PC-3 (cell line): ENCODE measurements at regions not wholly inside any gene's neighbourhood (a gene's known extent, or its start where the extent isn't known, plus 50 kb on each side); places are given as distances from the start of the nearest gene placed in this dataset.

Experiments used
- ATAC-seq: fragments of 200-7000 bp; cut with Tn5 transposase; 2 replicates; pipeline ENCODE4 v1.9.1; 2020; ENCODE audit warnings: mild to moderate bottlenecking, moderate library complexity
- BruUV-seq: library from RNA; stranded (reverse); fragments of 400-500 nt; replicated peaks from 2 replicates; lab custom pipeline; 2021; lab: Mats Ljungman, UMichigan
- CTCF ChIA-PET: fragments of 300-600 bp; sonication (Branson Sonifier 250); formaldehyde crosslinking; loops from one replicate; lab custom pipeline; 2022; ENCODE audit warnings: antibody characterized with exemption; lab: Charles Lee
- POLR2A ChIA-PET: fragments of 300-600 bp; sonication (Branson Sonifier 250); formaldehyde crosslinking; loops from one replicate; lab custom pipeline; 2022; ENCODE audit warnings: antibody characterized with exemption; ENCODE audit not compliant: unreplicated experiment; lab: Charles Lee
- DNase-seq: peaks from one replicate; pipeline ENCODE4 v3.0.0-alpha.2; 2015
- H2AFZ ChIP-seq: fragments of 300-600 bp; sonication (generic); 2 replicates; pipeline ENCODE4 v1.6.0; 2016; ENCODE audit warnings: antibody characterized with exemption, low read length
- H3F3A ChIP-seq: fragments of 300-600 bp; sonication (generic); one replicate; pipeline ENCODE4 v1.6.0; 2017; ENCODE audit warnings: antibody characterized with exemption, low read length, control low read depth, mild to moderate bottlenecking; ENCODE audit not compliant: unreplicated experiment
- H3K27ac ChIP-seq: fragments of 300-600 bp; sonication (generic); 2 replicates; pipeline ENCODE4 v1.5.1; 2016; ENCODE audit warnings: mild to moderate bottlenecking, low read length
- H3K27me3 ChIP-seq: fragments of 300-600 bp; sonication (generic); 2 replicates; pipeline ENCODE4 v1.6.1; 2016; ENCODE audit warnings: low read length, mixed read lengths
- H3K36me3 ChIP-seq: fragments of 300-600 bp; sonication (generic); 2 replicates; pipeline ENCODE4 v1.6.1; 2016; ENCODE audit warnings: low read depth, mixed run types, low read length, mixed read lengths
- H3K4me1 ChIP-seq: fragments of 300-600 bp; sonication (generic); 2 replicates; pipeline ENCODE4 v1.5.1; 2016; ENCODE audit warnings: low read length; ENCODE audit not compliant: insufficient read depth
- H3K4me2 ChIP-seq: fragments of 300-600 bp; sonication (generic); 2 replicates; pipeline ENCODE4 v1.6.0; 2016; ENCODE audit warnings: low read length
- H3K4me3 ChIP-seq: fragments of 300-600 bp; sonication (generic); 2 replicates; pipeline ENCODE4 v1.5.1; 2016; ENCODE audit warnings: mild to moderate bottlenecking, low read length, mixed read lengths
- H3K79me2 ChIP-seq: fragments of 300-600 bp; sonication (generic); 2 replicates; pipeline ENCODE4 v1.6.1; 2017; ENCODE audit warnings: low read length, mixed read lengths
- H3K9ac ChIP-seq: fragments of 300-600 bp; sonication (generic); 2 replicates; pipeline ENCODE4 v1.6.0; 2016; ENCODE audit warnings: mild to moderate bottlenecking, low read length
- H3K9me2 ChIP-seq: fragments of 300-600 bp; sonication (generic); replicated peaks from 2 replicates; pipeline ENCODE4 v1.6.1; 2016; ENCODE audit warnings: mixed run types, low read length, mixed read lengths
- H3K9me3 ChIP-seq: fragments of 300-600 bp; sonication (generic); 2 replicates; pipeline ENCODE4 v1.6.1; 2016; ENCODE audit warnings: low read length, mixed read lengths
- H4K20me1 ChIP-seq: fragments of 300-600 bp; sonication (generic); 2 replicates; pipeline ENCODE4 v1.6.1; 2016; ENCODE audit warnings: low read length, mixed read lengths
- EZH2 ChIP-seq: fragments of 300-600 bp; sonication (generic); IDR thresholded peaks from one replicate; pipeline ENCODE4 v1.6.1; 2017; ENCODE audit warnings: antibody characterized with exemption, mild to moderate bottlenecking, low read length; ENCODE audit not compliant: unreplicated experiment
- EZH2phosphoT487 ChIP-seq: fragments of 300-600 bp; sonication (generic); IDR thresholded peaks from 2 replicates; pipeline ENCODE4 v1.6.1; 2018; ENCODE audit warnings: mild to moderate bottlenecking, antibody characterized with exemption, low read length, borderline replicate concordance
- intact Hi-C: fragments of 100-400 bp; cut with micrococcal nuclease; formaldehyde crosslinking; loops from 2 replicates; pipeline ENCODE4 v1.9.0; 2023
- TF ChIP-seq, protein P1 (sequence below): fragments of 300-600 bp; sonication (generic); conservative IDR thresholded peaks from 2 replicates; pipeline ENCODE4 v1.5.1; 2017; ENCODE audit warnings: antibody characterized with exemption, low read depth, mild to moderate bottlenecking, low read length

DNA sequence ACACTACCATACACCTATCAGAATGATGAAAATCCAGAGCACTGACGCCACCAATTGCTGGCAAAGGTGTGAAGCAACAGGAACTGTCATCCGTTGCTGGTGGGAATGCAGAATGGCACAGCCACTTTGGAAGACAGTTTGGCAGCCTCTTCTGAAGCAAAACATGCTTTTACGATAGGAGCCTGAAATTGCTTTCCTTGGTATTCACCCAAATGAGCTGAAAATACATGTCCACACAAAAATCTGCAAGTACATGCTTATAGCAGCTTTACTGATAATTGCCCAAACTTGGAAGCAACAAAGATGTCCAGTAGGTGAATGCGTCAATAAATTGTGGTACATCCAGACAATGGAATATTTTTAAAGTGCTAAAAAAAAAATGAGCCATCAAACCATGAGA is 322.8 kb upstream of the FAT1 start:
- Histone ChIP-seq H3K4me3 (no peak overlapping the region), H3K9me3 (no peaks in the 10 kb centered on the region), H3F3A (no peaks in the 10 kb centered on the region), H3K4me2 (no peak overlapping the region), H3K9ac (no peak overlapping the region), H4K20me1 (no peaks in the 10 kb centered on the region), H3K79me2 (no peaks in the 10 kb centered on the region), H3K27ac (no peak overlapping the region), H3K4me1 (no peaks in the 10 kb centered on the region), H2AFZ (no peak overlapping the region), H3K36me3 (no peaks in the 10 kb centered on the region), H3K9me2 (no peaks in the 10 kb centered on the region), H3K27me3 (no peaks in the 10 kb centered on the region)
- DNase-seq: no peak
- TF ChIP-seq EZH2 (no peak), EZH2phosphoT487 (no peak)
- TF ChIP-seq, protein P1, sequence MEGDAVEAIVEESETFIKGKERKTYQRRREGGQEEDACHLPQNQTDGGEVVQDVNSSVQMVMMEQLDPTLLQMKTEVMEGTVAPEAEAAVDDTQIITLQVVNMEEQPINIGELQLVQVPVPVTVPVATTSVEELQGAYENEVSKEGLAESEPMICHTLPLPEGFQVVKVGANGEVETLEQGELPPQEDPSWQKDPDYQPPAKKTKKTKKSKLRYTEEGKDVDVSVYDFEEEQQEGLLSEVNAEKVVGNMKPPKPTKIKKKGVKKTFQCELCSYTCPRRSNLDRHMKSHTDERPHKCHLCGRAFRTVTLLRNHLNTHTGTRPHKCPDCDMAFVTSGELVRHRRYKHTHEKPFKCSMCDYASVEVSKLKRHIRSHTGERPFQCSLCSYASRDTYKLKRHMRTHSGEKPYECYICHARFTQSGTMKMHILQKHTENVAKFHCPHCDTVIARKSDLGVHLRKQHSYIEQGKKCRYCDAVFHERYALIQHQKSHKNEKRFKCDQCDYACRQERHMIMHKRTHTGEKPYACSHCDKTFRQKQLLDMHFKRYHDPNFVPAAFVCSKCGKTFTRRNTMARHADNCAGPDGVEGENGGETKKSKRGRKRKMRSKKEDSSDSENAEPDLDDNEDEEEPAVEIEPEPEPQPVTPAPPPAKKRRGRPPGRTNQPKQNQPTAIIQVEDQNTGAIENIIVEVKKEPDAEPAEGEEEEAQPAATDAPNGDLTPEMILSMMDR: no peak
- BruUV-seq: no TSS peak
- no peak for ATAC-seq
- CTCF ChIA-PET: no interaction called here
- intact Hi-C loops: no loop called here
- POLR2A ChIA-PET: no interaction called here

DNA sequence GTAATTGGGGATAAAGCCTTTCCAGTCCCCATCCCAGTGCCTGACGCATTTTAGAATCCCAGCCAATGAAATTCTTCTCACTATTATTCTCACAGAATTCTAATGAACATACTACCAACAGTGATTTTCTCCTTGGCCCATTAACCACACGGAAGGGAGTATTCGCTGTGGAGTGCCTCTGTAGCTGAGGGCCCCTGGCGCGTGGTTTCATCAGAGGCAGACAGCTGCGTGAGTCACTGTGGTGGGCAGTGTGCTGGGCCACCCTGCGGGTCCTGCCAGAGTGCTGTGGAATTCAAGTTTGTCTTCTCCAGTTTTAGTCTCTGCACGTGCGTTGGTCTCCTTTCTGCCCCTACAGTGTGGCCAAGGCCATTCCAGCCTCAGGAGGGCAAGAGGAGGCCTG is 335.4 kb upstream of the FAT1 start:
- Histone ChIP-seq H3K4me1 (no peaks in the 10 kb centered on the region), H3K9ac (no peak overlapping the region), H3K27me3 (no peaks in the 10 kb centered on the region), H3K36me3 (no peaks in the 10 kb centered on the region), H2AFZ (no peak overlapping the region), H3K4me3 (no peak overlapping the region), H3K79me2 (no peaks in the 10 kb centered on the region), H3K4me2 (no peak overlapping the region), H3K9me2 (no peaks in the 10 kb centered on the region), H4K20me1 (no peaks in the 10 kb centered on the region), H3K27ac (no peak overlapping the region), H3F3A (no peaks in the 10 kb centered on the region), H3K9me3 (no peaks in the 10 kb centered on the region)
- no TSS peak for BruUV-seq
- ChIA-PET POLR2A (no interaction called here), CTCF (no interaction called here)
- TF ChIP-seq EZH2: no peak
- TF ChIP-seq, protein P1: no peak
- ATAC-seq (no peak), DNase-seq (no peak)
- intact Hi-C loops: no loop called here

DNA sequence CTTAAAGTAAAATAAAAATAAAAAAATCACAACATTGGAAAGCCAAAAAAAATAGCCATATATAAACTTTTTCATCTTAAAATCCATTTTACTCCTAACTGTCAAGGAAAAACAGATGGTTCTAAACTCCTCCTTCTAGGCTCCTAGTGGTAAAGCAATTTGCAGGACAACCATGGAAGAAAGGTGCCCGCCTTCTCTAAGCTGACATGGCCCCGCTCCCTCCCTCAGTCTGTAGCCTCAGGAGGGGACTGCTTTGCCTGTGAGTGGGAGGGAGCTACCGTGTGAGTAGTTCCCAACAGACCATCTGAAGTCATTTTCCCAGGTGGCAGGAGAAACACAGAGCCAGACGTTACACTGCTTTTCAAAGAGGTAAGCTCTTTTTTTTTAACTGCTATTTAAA is 336.2 kb upstream of the FAT1 start:
- DNase-seq (no peak), ATAC-seq (no peak)
- Histone ChIP-seq H4K20me1 (no peaks in the 10 kb centered on the region), H3K27ac (no peak overlapping the region), H3K27me3 (no peaks in the 10 kb centered on the region), H3K9me2 (no peaks in the 10 kb centered on the region), H3K4me2 (no peak overlapping the region), H3K79me2 (no peaks in the 10 kb centered on the region), H3K9ac (no peak overlapping the region), H3K4me1 (no peaks in the 10 kb centered on the region), H3K4me3 (no peak overlapping the region), H3F3A (no peaks in the 10 kb centered on the region), H2AFZ (no peak overlapping the region), H3K36me3 (no peaks in the 10 kb centered on the region), H3K9me3 (no peaks in the 10 kb centered on the region)
- ChIA-PET POLR2A (no interaction called here), CTCF (no interaction called here)
- TF ChIP-seq EZH2: no peak
- TF ChIP-seq, protein P1: no peak
- TF ChIP-seq EZH2phosphoT487: no peak
- BruUV-seq: no TSS peak
- intact Hi-C loops: no loop called here
